HG02798 (cell line): ENCODE measurements at regions not wholly inside any gene's neighbourhood (a gene's known extent, or its start where the extent isn't known, plus 50 kb on each side); places are given as distances from the start of the nearest gene placed in this dataset.

Experiments used
- ATAC-seq: cut with Tn5 transposase; IDR thresholded peaks from one replicate; pipeline ENCODE4 v1.9.1; 2021; ENCODE audit warnings: mild to moderate bottlenecking; ENCODE audit not compliant: unreplicated experiment, poor library complexity

- ATAC-seq: no peak
Observed at GRCh38 chr10:130899856-130900255, 411.7 kb downstream of the TCERG1L start.

GRCh38 chr10:130900441-130901160 is 410.9 kb downstream of the TCERG1L start:
- ATAC-seq: no peak

- no peak for ATAC-seq
Observed at GRCh38 chr10:130901311-130902165, 410.0 kb downstream of the TCERG1L start.

- ATAC-seq: no peak
Observed at GRCh38 chr10:130902471-130902870, 409.1 kb downstream of the TCERG1L start.

GRCh38 chr10:130902929-130903328 is 408.6 kb downstream of the TCERG1L start:
- no peak for ATAC-seq

GRCh38 chr10:130904676-130905075 is 406.8 kb downstream of the TCERG1L start:
- no peak for ATAC-seq

GRCh38 chr10:130905386-130905785 is 406.1 kb downstream of the TCERG1L start:
- no peak for ATAC-seq

- ATAC-seq: no peak
Observed at GRCh38 chr10:130905921-130906320, 405.6 kb downstream of the TCERG1L start.

- ATAC-seq: no peak
Observed at GRCh38 chr10:130910848-130911247, 400.7 kb downstream of the TCERG1L start.

GRCh38 chr10:130913844-130914243 is 397.7 kb downstream of the TCERG1L start:
- no peak for ATAC-seq

- no peak for ATAC-seq
Observed at GRCh38 chr10:130914367-130914766, 397.2 kb downstream of the TCERG1L start.

GRCh38 chr10:130915065-130915464 is 396.5 kb downstream of the TCERG1L start:
- no peak for ATAC-seq

- no peak for ATAC-seq
Observed at GRCh38 chr10:130921461-130921860, 390.1 kb downstream of the TCERG1L start.

- no peak for ATAC-seq
Observed at GRCh38 chr10:130921911-130922440, 389.5 kb downstream of the TCERG1L start.

GRCh38 chr10:130923596-130923995 is 387.9 kb downstream of the TCERG1L start:
- no peak for ATAC-seq

GRCh38 chr10:130924138-130924819 is 387.2 kb downstream of the TCERG1L start:
- no peak for ATAC-seq

GRCh38 chr10:130926442-130926841 is 385.1 kb downstream of the TCERG1L start:
- ATAC-seq: no peak

GRCh38 chr10:130927157-130927556 is 384.4 kb downstream of the TCERG1L start:
- no peak for ATAC-seq

- no peak for ATAC-seq
Observed at GRCh38 chr10:130928306-130928705, 383.2 kb downstream of the TCERG1L start.

- no peak for ATAC-seq
Observed at GRCh38 chr10:130929422-130930325, 381.8 kb downstream of the TCERG1L start.
